ENCODE measurements at regions not wholly inside any gene's neighbourhood (a gene's known extent, or its start where the extent isn't known, plus 50 kb on each side); places are given as distances from the start of the nearest gene placed in this dataset.

DNA sequence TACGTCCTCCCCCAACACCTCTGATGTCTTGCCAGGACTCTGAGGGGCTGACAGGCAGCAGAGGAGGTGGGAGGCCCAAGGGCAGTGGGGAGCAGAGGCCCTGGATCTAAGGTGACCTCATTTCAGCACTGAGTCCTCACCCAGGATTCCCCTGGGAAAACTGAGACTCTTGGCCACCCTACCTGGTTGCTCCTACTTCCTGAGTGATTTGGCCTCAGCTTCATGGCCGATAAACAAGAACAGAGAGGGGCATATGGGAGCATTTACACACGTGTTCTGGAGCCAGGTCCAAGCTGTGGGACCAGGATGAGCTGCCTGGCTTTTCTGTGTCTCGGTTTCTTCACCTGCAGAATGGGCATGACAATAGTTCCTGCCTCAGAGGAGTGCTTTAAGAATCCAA is 133.8 kb downstream of the ANKRD60 start:
- in situ Hi-C loops (cut with HindIII; ENCODE audit: low sequenced_read_pairs) = loop anchor here (25.0 kb wide), 1 partner anchor 457 kb away; no protein-coding TSS in a partner anchor

DNA sequence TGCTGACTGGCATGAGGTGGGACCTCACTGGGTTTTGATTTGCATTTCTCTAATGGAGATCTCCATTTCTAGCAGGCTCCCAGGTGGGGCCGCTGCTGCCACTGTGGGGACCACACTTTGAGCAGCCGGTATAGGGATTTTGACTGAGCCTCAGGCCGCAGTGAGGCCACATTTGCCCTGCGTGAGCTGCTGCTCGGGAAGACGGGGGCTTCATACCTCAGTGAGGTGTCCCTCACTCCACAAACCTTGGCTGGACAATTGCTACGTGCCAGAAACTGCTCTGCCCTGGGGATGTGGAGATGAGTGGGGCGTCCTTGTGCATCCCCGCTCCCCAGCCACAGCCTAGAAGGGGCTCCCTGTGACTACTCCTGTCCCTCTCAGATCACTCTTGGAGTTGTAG is 134.3 kb downstream of the ANKRD60 start:
- in situ Hi-C loops (cut with HindIII; ENCODE audit: low sequenced_read_pairs) = loop anchor here (25.0 kb wide), 1 partner anchor 457 kb away; no protein-coding TSS in a partner anchor

DNA sequence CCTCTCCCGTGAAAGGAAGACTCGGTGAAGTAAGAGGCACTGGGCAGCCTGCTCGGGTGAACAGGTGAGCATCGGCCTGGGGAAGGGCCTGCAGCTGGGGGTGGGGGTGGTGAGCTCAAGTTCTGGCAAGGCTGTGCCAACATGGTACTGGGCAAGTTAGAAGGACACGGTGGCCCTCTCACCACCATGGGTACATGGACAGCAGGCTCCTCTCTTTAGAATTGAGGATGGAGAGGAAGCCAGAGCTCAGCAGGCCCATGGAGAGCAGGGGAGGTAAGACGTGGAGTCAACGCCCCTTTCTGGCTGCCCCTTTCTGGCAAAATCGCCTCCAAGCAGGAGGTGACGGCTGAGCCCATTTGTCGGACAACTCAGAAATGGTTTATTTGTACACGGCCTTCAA is 135.6 kb downstream of the ANKRD60 start:
- in situ Hi-C loops (cut with HindIII; ENCODE audit: low sequenced_read_pairs) = loop anchor here (25.0 kb wide), 1 partner anchor 456 kb away; no protein-coding TSS in a partner anchor

DNA sequence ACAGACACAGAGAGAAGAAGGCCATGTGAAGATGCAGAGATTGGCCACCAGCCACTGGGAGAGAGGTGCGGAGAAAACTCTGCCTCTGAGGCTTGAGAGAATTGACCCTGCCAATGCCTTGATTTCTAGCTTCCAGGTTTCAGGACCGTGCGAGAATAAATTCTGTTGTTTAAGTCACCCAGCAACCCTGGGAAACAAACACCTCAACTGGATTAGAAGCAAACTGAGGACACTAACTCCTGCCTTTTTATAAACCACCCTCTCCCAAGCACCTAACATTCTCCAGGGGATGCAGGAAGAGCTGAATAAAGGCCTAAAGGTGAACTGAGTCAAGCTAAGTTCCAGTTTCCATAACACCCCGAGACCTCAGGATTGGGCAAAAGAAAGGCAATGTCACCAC is 136.1 kb downstream of the ANKRD60 start:
- in situ Hi-C loops (cut with HindIII; ENCODE audit: low sequenced_read_pairs) = loop anchor here (25.0 kb wide), 1 partner anchor 455 kb away; no protein-coding TSS in a partner anchor

DNA sequence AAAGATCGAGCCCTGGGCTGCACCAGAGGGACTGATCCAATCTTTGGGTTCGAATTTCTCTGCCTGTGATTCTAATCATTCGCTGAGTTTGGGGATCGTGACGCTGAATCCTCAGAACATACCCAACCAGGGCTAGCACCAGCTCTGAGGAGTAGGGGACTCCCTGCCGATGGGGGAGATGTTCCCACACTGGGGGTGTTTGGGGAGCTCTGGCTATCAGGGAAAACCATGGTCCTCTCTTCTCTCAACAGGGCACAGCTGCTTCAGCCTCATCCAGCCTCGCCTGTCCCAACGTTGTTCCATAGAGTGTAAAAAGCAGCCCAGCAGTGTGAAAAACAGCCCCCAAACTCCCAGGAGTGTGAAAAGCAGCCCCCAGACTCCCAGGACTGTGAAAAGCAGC is 136.6 kb downstream of the ANKRD60 start:
- in situ Hi-C loops (cut with HindIII; ENCODE audit: low sequenced_read_pairs) = loop anchor here (25.0 kb wide), 1 partner anchor 455 kb away; no protein-coding TSS in a partner anchor

DNA sequence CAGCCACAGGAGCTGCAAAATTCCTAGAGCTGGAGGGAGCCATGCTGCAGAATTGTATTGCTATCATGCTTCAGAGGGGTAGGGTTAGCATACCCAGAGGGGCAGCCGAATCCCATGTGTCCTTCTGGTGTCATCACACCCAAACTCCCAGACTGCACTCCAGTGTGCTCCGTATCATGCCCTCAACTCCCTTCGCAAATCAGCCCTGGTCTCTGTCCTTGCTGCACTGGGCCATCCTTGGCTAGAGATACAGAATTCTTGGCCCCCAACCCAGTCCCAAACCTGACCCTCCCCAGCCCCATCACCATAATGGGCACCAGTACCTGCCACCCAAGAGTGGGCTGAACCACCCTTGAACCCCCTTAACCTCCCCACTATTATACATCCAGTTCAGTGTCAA is 138.3 kb downstream of the ANKRD60 start:
- in situ Hi-C loops (cut with HindIII; ENCODE audit: low sequenced_read_pairs) = loop anchor here (25.0 kb wide), 1 partner anchor 453 kb away; no protein-coding TSS in a partner anchor

DNA sequence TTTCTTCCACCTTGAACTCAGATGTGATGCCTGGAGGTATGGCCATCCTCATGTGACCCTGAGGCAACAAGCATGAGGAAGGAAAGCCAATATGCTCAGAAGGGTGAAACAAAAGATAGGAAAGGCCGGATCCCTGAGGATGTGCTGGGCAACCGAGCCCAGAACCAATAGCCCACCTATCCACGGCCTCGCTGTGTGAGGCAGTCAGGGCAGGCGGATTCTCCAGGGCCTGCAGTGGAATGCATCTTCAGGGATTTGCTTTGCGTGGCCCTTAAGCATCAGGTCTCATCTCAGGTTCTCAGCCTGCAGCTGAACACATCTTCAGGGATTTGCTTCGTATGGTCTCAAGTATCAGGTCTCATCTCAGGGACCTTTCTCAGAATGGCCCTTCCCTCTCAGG is 139.8 kb downstream of the ANKRD60 start:
- in situ Hi-C loops (cut with HindIII; ENCODE audit: low sequenced_read_pairs) = loop anchor here (25.0 kb wide), 1 partner anchor 451 kb away; no protein-coding TSS in a partner anchor

DNA sequence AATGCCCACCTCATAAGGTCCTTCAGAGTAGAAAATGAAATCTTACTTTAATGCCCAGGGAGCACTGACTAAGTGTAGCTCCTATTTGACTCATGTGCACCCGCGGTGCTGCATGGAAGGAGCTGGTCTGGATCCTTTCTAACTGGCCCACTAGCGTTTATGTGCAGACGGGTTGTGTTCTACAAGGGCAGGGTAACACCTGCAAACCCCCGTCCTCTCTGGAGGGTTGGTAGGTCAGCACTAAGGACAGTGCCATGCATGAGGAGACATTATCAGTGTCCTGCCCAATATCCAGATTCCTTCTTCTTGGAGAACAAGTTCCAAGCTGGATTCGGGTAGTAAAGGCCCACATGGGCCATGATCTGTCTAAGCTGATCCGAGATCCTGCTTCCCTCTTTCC is 140.3 kb downstream of the ANKRD60 start:
- in situ Hi-C loops (cut with HindIII; ENCODE audit: low sequenced_read_pairs) = loop anchor here (25.0 kb wide), 1 partner anchor 451 kb away; no protein-coding TSS in a partner anchor

DNA sequence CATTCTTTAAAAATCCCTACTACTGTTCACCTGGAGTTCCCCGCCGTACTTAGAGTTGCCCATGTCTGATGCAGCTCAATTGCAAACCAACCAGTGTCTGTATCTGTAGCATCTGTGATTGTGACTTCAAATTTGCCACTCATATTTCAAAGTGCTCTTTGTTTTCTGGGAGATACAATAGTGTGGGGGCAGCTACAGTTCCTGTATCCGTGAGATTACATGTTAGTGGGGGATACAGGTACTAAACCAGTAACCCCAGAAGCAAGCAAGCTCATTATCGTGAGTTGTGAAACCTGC is 140.9 kb downstream of the ANKRD60 start:
- in situ Hi-C loops (cut with HindIII; ENCODE audit: low sequenced_read_pairs) = loop anchor here (25.0 kb wide), 1 partner anchor 450 kb away; no protein-coding TSS in a partner anchor

DNA sequence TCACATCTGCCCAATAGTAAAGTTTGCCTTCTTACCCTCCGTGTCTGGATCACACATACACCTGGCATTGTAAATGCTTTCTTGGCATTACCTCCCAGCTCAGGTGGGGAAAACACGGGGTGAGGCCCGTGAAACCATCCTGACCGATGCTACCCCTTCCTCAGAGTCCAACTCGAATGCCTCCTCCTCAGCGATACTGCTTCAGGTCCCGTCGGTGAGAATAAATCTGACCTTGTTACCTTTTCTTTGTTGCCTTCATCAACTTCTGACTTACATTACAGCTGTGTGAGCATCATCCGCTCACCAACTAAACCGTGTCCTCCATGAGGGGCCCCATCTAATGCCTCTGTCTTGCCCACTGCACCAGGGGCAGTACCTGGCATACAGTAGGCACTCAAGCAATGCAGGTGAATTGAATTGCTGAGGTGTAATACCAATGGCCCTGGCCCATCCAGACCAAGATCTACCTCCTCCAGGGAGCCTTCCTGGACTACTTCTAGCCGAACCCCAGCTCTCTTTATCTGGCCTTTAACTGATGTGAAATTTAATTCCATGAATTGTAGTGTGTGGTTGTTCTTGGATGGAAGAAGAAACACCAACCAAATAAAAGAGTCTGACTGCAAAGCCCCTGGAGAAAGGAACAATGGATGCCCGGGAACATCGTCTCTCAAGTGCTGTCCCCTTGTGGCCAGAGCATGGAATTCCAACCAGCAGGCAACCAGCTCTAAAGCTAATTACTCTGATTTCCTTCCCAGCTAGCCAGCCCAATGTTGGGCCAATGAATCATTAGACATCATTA is 141.5 kb downstream of the ANKRD60 start:
- in situ Hi-C loops (cut with HindIII; ENCODE audit: low sequenced_read_pairs) = loop anchor here (25.0 kb wide), 1 partner anchor 450 kb away; no protein-coding TSS in a partner anchor

DNA sequence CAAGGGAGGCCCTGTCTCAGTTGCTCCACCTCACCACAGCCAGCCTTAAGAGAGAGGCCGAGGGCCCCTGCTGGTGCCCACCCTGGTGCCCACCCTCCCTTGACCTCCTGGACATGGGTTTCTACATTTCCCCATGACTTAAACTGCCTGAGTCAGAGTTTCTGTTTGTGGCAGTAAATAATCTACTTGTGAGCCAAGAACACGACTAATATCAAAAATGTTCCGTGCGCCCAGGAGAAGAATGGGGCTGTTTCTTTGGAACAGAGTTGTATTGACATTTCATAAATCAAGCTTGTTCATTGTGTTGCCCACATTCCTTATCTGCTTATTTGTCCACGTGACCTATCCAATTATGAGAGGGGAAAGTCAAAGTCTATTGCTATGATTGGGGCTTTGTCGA is 143.5 kb downstream of the ANKRD60 start:
- in situ Hi-C loops (cut with HindIII; ENCODE audit: low sequenced_read_pairs) = loop anchor here (25.0 kb wide), 1 partner anchor 448 kb away; no protein-coding TSS in a partner anchor

DNA sequence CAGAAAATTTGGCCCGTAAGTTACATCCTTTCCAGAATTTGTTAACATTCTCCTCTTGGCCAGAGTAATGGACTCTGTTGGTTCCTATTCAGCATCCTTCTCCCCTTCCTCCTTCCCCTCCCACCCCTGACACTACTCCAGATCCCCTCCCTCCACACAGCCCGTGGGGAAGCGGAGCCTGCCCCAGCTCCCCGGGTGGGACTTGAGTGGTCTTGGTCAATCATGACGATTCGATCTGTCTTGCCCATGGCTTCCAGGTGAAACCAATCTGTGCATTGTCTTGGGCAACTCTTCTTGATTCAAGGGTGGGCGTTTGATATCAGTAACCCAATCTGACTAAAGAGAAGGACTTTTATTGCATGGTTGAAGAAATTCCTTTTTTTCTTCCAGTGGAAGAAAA is 143.9 kb downstream of the ANKRD60 start:
- in situ Hi-C loops (cut with HindIII; ENCODE audit: low sequenced_read_pairs) = loop anchor here (25.0 kb wide), 1 partner anchor 447 kb away; no protein-coding TSS in a partner anchor

DNA sequence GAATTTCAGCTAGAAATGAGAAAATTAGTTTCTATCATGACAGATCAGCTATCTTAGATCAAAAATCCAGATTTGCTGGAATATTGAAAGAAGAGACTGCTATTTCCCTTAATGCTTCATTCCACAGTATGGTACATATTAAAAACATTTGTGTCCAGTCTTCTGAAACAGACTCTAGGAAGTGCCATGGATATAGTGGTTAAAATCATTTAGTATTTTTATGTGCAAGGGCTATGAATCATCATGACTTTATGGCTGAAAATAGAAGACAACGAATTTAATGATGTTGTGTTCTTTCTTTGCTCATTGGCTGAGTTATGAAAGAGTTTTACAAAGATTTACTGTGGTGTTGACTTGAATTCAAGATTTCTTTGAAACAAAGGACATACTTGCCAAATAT is 146.6 kb downstream of the ANKRD60 start:
- in situ Hi-C loops (cut with HindIII; ENCODE audit: low sequenced_read_pairs) = loop anchor here (25.0 kb wide), 1 partner anchor 445 kb away; no protein-coding TSS in a partner anchor

DNA sequence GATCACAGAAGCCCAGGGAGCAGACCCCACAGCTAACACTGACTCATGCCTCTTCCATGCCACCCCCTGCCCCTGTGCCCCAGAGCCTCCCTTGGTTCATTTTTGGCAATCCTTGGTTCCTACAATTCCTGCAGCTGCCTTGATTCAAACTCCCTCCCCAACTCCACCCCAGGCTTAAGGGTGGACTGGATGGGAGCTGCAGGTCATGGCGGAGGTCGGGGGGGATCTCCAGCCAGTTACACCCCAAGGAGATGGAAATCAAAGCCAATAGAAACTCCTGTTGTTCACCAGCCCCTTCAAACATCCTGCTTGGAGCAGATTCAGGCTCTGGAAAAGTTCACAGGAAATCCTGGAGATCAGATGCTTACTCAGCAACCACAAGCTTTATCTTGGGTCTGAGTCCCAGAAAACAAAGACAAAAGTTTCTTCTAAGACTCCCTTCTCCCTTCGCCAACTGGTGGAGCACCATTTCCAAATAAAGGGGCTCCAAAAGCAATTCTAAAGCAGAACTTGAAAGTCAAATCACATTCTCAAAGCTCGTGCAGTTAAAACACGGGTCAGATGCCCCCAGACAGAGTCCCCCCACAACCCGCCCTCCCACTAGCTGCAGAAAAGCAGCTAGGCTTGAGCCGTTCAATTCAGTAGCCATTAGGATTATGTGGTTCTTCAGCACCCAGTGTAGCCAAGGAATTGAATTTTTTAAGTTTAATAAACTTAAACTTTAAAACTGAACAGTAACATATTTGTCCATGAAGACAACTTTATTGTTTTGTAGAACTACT is 149.5 kb downstream of the ANKRD60 start:
- in situ Hi-C loops (cut with HindIII; ENCODE audit: low sequenced_read_pairs) = loop anchor here (25.0 kb wide), 1 partner anchor 442 kb away; no protein-coding TSS in a partner anchor

DNA sequence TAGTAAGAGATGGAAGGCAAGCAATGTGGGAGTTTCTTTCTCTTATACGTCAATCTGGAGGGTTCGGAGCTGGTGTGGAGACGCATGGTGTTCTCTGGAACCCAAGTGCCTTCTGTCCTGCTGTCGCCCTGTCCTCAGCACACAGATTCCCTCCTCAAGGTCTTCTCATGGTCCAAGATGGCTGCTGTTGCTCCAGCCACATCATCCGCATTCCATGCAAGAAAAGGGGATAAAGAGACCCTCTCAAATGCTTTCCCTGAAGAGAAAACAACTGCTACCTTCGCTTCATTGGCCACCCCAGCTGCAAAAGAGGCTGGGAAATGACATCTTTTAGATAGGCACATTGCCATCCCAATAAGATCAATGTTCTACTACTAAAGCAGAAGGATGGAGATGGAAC is 151.2 kb downstream of the ANKRD60 start:
- in situ Hi-C loops (cut with HindIII; ENCODE audit: low sequenced_read_pairs) = loop anchor here (25.0 kb wide), 1 partner anchor 440 kb away; no protein-coding TSS in a partner anchor

DNA sequence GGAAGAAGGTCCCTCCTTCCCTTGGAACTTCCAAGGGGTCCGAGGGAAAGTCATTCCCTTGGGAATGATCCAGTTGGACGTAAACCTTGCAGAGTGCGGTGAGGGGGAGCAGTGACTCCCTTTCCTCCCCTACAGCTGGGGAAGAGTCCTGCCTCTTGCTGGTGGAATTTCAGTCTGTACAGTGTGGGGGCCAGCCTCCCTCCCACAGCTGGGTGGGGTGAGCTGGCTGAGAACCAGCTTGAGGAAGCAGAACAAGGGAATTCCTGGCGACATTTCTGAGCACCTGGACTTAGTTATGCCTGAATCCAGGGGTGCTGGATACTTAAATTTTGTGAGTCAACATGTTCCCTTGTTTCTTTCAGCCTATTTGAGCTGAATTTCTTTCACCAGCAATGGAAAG is 152.0 kb downstream of the ANKRD60 start:
- in situ Hi-C loops (cut with HindIII; ENCODE audit: low sequenced_read_pairs) = loop anchor here (25.0 kb wide), 1 partner anchor 439 kb away; no protein-coding TSS in a partner anchor

DNA sequence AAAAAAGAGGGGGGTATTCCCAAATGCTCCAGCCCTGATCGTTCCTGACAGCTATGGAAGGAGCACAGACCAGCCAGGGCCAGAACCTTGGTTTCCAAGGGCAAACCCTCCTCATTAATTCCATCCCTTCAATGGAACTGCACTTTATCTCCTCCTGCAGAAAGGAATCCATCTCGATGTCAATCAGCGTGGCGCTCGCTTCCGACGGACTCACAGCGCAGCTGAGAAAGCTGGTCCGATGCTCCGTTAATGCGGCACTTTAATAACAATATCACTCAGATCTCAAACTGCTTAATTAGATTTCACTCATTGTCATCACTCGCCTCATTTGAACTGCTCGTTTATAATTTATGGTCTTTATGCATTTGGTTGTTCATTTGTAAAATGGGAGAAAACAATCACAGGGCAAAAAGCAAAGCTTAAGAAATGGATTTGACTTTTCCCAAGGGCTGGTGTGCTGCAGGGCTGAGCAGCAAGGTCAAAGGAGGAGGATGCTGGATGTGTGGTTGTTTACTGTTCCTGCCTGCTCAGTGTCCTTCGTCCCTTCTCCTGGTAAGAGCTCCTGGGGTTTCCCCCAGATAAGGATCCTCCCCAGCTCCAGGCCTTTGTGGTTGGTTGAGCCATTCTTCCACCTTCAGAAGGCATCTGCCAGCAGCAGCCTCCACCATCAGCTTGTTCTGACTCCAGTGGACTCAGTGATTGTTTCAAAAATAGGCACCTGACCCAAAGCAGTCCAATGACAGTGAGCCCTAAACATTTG is 152.7 kb downstream of the ANKRD60 start:
- in situ Hi-C loops (cut with HindIII; ENCODE audit: low sequenced_read_pairs) = loop anchor here (25.0 kb wide), 1 partner anchor 438 kb away; no protein-coding TSS in a partner anchor

DNA sequence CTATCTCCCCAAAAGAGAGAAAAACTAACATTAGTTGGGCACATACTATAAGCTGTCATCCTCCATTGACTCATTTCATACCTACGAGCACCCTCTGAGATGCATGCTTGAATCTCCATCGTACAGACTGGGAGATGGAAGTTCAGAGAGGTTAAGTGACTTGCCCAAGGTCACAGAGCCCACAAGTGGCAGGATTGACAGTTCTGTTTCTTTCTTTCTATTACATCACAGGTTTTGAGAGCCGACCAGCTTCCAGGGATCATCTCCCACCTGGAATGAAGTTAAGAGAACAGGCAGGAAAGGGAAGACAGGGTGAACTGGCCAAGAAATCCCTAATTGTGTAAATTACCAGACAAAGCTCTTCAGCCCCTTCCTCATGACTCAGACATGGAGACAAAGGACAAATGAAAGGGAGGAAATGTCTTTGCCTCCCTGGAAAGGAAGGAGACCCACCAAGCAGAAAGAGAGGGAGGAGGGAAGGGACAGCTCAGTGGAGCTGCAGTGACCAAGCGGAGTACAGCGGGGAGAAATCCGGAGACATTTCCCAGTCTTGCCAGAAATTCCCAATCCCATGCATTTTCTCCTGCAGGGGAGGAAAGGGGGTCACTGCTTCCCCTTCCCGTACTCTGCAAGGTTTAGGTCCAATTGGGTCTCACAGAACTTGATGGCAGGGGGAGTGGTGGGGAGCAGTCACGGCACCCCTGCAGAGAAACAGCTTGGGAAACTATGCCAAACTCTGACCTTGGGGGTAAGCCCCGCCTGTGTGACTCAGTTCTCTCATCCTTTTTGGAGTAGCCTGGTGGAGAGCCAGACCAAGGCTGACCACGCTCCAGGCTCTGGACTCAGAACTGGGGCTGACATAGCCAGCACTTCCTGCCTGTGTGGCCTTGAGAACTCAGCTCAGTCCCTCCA is 154.3 kb downstream of the ANKRD60 start:
- in situ Hi-C loops (cut with HindIII; ENCODE audit: low sequenced_read_pairs) = no loop called here
